Panc1 (cell line): ENCODE measurements at regions not wholly inside any gene's neighbourhood (a gene's known extent, or its start where the extent isn't known, plus 50 kb on each side); places are given as distances from the start of the nearest gene placed in this dataset.

Experiments used
- ATAC-seq: fragments of 200-7000 bp; cut with Tn5 transposase; 2 replicates; pipeline ENCODE4 v1.9.1; 2020; ENCODE audit warnings: mild to moderate bottlenecking, moderate library complexity
- BruUV-seq: library from RNA; stranded (reverse); fragments of 400-500 nt; replicated peaks from 2 replicates; lab custom pipeline; 2021; lab: Mats Ljungman, UMichigan
- CTCF ChIA-PET: fragments of 300-600 bp; sonication (Branson Sonifier 250); formaldehyde crosslinking; loops from one replicate; lab custom pipeline; 2022; ENCODE audit warnings: antibody characterized with exemption; lab: Charles Lee
- POLR2A ChIA-PET: fragments of 300-600 bp; sonication (Branson Sonifier 250); formaldehyde crosslinking; loops from one replicate; lab custom pipeline; 2022; ENCODE audit warnings: antibody characterized with exemption; lab: Charles Lee
- DNase-seq: peaks from one replicate; pipeline ENCODE4 v3.0.0-alpha.2; 2010; ENCODE audit warnings: low read depth, low spot score
- H3K27ac ChIP-seq: 2 replicates; pipeline ENCODE4 v1.5.1; 2011; ENCODE audit warnings: mild to moderate bottlenecking, low read length, inconsistent platforms
- H3K27me3 ChIP-seq: fragments of 200-500 bp; sonication (Bioruptor generic); 2 replicates; pipeline ENCODE4 v1.6.0; 2014; ENCODE audit warnings: low read length, inconsistent platforms; ENCODE audit not compliant: control insufficient read depth, insufficient read depth
- H3K36me3 ChIP-seq: fragments of 200-500 bp; sonication (Bioruptor generic); 2 replicates; pipeline ENCODE4 v1.5.1; 2014; ENCODE audit warnings: inconsistent platforms, mild to moderate bottlenecking, low read length, moderate library complexity; ENCODE audit not compliant: control insufficient read depth, insufficient read depth
- H3K4me1 ChIP-seq: 2 replicates; pipeline ENCODE4 v1.5.1; 2011; ENCODE audit warnings: inconsistent platforms, mild to moderate bottlenecking, low read length, moderate library complexity; ENCODE audit not compliant: control insufficient read depth, insufficient read depth
- H3K4me3 ChIP-seq, 2 experiments: 2 replicates each; pipeline ENCODE4 v1.5.1; 2011 to 2012; ENCODE audit warnings: low read depth in 2 of 2, low read length in 2 of 2, mild to moderate bottlenecking in 2 of 2, inconsistent platforms in 1 of 2, moderate library complexity in 1 of 2
- H3K9me3 ChIP-seq: fragments of 200-500 bp; sonication (Bioruptor generic); 2 replicates; pipeline ENCODE4 v1.5.1; 2014; ENCODE audit warnings: low read depth, mild to moderate bottlenecking, inconsistent platforms, low read length, moderate library complexity; ENCODE audit not compliant: control insufficient read depth, insufficient read depth
- CTCF ChIP-seq: fragments of 450-650 bp; IDR thresholded peaks from 2 replicates; pipeline ENCODE4 v1.5.1; 2017; ENCODE audit warnings: mild to moderate bottlenecking
- POLR2AphosphoS5 ChIP-seq: IDR thresholded peaks from 2 replicates; pipeline ENCODE4 v1.6.1; 2012; ENCODE audit warnings: mild to moderate bottlenecking, low read depth, low read length, moderate library complexity
- REST ChIP-seq, 2 experiments: IDR thresholded peaks; 2 replicates each; pipeline ENCODE4 v1.6.1; 2011 to 2012; ENCODE audit warnings: low read depth in 2 of 2, control low read depth in 1 of 2, low read length in 1 of 2, mild to moderate bottlenecking in 1 of 2, moderate library complexity in 1 of 2; ENCODE audit not compliant: insufficient read depth in 1 of 2
- SIN3A ChIP-seq: IDR thresholded peaks from 2 replicates; pipeline ENCODE4 v1.6.1; 2012; ENCODE audit warnings: low read depth, mild to moderate bottlenecking, low read length, moderate library complexity, borderline replicate concordance; ENCODE audit not compliant: insufficient read depth
- TCF7L2 ChIP-seq: IDR thresholded peaks from 2 replicates; pipeline ENCODE4 v1.6.1; 2011; ENCODE audit warnings: mild to moderate bottlenecking, low read depth, low read length, inconsistent platforms
- in situ Hi-C: cut with HindIII; loops from 2 replicates; pipeline ENCODE4 v1.10.0; 2016; ENCODE audit warnings: low sequenced_read_pairs, low pct_unique_long_range_greater_than_20kb
- intact Hi-C: fragments of 100-400 bp; cut with micrococcal nuclease; formaldehyde crosslinking; loops from one replicate; pipeline ENCODE4 v1.10.0; 2022; ENCODE audit not compliant: unreplicated experiment

- ChIA-PET POLR2A (interaction anchor here (0.5 kb wide), 1 partner anchor 185 kb away, joined by 3 read pairs; no protein-coding TSS in a partner anchor), CTCF (no interaction called here)
- no peak overlapping the region for H3K27ac ChIP-seq
- no peak for ATAC-seq
- no TSS peak for BruUV-seq
- in situ Hi-C loops, result no loop called here
- H3K4me1 ChIP-seq, result no peaks in the 10 kb centered on the region
- H3K36me3 ChIP-seq, result no peaks in the 10 kb centered on the region
- intact Hi-C loops, result no loop called here
- H3K27me3 ChIP-seq, result no peaks in the 10 kb centered on the region
- no peak for DNase-seq
- H3K9me3 ChIP-seq, result no peaks in the 10 kb centered on the region
- H3K4me3 ChIP-seq, result no peak overlapping the region
- TF ChIP-seq CTCF, result no peak
Measured at GRCh38 chr20:40606660-40607059, 82.4 kb downstream of the MAFB start.

- Histone ChIP-seq H3K4me3 (no peak overlapping the region), H3K4me1 (no peaks in the 10 kb centered on the region), H3K27ac (no peak overlapping the region), H3K27me3 (no peaks in the 10 kb centered on the region), H3K9me3 (no peaks in the 10 kb centered on the region), H3K36me3 (no peaks in the 10 kb centered on the region)
- no peak for TF ChIP-seq TCF7L2
- no peak for TF ChIP-seq POLR2AphosphoS5
- TF ChIP-seq REST (IDR thresholded peaks at IDR 0.05; ENCODE audit: insufficient read depth in 1 of 2, low read depth in 2 of 2, low read length in 1 of 2), result no peak
- TF ChIP-seq SIN3A, result no peak
- no peak for TF ChIP-seq CTCF
- DNase-seq, result no peak
- no peak for ATAC-seq
- ChIA-PET CTCF (no interaction called here), POLR2A (no interaction called here)
- in situ Hi-C loops (no loop called here), intact Hi-C loops (no loop called here)
- BruUV-seq, result no TSS peak
Measured at GRCh38 chr20:40606237-40606636, 82.8 kb downstream of the MAFB start.

GRCh38 chr20:40604416-40604815 lies 84.6 kb downstream of the MAFB start:
- H3K9me3 ChIP-seq, result no peaks in the 10 kb centered on the region
- ATAC-seq (no peak), DNase-seq (no peak)
- intact Hi-C loops, result no loop called here
- POLR2A ChIA-PET, result no interaction called here
- H3K36me3 ChIP-seq, result no peaks in the 10 kb centered on the region
- BruUV-seq, result no TSS peak
- no peaks in the 10 kb centered on the region for H3K4me1 ChIP-seq
- H3K4me3 ChIP-seq, result no peak overlapping the region
- in situ Hi-C loops, result no loop called here
- TF ChIP-seq CTCF, result no peak
- no peak for TF ChIP-seq TCF7L2
- no peak for TF ChIP-seq SIN3A
- no peak for TF ChIP-seq POLR2AphosphoS5
- no peak for TF ChIP-seq REST (IDR thresholded peaks at IDR 0.05; ENCODE audit: insufficient read depth in 1 of 2, low read depth in 2 of 2, low read length in 1 of 2)
- H3K27ac ChIP-seq, result no peak overlapping the region
- CTCF ChIA-PET, result no interaction called here
- no peaks in the 10 kb centered on the region for H3K27me3 ChIP-seq
